Activated CD8-positive, alpha-beta memory T cell treated with anti-CD3 and anti-CD28 coated beads, Interleukin-2, amount 50 U/mL, for 48 hours (primary cell): ENCODE measurements at regions not wholly inside any gene's neighbourhood (a gene's known extent, or its start where the extent isn't known, plus 50 kb on each side); places are given as distances from the start of the nearest gene placed in this dataset.

Source experiments
- DNase-seq: peaks from one replicate; pipeline ENCODE4 v3.0.0-alpha.2; 2020

DNA sequence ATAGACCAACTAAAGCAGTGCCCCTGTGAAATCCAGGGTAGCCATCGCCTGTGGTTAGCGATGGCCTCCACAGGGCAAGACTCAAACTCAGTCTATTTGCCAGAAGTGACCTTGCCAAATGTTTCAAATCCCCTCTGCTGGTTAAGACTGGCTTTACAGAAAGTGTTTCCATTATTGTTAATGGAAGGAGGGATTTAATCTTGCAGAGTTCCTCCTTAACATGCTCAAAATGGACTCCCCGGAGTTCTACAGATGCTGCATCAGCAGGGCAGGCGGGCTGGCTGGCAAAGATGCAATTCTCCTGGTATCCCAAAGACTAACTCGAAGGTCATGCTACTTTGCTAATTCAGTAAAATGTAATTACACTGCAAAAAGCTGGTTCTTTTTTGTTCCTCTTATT, 313.0 kb upstream of the SLC7A11 start:
- no peak for DNase-seq

DNA sequence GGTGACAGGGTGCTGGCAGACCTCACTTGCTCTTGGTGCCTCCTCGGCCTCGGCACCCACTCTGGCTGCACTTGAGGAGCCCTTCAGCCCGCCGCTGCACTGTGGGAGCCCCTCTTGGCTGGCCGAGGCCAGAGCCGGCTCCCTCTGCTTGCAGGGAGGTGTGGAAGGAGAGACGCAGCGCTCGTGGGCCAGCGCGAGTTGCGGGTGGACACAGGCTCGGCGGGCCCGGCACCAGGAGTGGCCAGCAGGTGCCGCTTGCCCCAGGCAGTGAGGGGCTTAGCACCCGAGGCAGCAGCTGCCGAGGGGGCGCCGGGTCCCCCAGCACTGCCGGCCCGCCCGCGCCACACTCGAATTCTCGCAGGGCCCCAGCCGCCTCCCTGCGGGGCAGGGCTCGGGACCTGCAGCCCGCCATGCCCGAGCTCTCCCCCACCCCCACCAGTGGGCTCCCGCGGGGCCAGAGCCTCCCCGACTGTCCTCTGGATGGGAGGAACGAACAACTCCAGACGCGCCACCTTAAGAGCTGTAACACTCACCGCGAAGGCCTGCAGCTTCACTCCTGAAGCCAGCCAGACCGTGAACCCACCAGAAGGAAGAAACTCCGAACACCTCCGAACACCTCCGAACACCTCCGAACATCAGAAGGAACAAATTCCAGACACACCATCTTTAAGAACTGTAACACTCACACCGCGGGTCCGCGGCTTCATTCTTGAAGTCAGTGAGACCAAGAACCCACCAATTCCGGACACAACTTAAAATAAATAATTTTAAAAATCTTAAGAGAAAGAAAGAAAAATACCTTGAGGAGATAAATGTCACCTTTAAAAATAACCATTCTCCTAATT, 311.1 kb upstream of the SLC7A11 start:
- DNase-seq = no peak

DNA sequence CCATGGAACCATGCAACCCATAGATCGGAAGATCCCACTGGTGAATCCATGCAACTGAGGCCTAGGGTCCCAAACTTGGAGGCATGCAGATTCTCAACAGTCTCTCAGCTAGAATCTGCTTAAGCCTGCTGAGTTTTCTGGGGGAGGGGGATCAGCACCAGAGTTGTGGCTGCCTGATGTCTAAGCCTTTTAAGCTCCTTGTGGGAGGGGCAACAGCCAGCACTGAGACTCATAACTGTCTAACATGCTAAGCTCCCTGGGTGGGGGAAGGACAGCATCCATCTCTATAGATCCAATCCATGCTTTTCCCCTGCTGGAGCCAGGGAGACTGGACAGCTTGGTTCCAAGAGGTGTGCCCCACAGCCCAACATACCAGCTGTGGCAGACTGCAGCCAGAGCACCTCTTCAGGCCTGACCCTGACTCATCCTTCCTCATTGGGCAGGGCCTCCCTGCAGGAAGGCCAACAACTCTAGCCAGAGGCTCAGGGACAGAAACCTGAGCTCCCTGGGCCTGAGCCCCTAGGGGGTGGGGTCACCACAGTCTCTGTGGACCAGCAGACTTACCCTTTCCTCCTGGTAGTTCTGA, 300.1 kb upstream of the SLC7A11 start:
- DNase-seq = no peak

DNA sequence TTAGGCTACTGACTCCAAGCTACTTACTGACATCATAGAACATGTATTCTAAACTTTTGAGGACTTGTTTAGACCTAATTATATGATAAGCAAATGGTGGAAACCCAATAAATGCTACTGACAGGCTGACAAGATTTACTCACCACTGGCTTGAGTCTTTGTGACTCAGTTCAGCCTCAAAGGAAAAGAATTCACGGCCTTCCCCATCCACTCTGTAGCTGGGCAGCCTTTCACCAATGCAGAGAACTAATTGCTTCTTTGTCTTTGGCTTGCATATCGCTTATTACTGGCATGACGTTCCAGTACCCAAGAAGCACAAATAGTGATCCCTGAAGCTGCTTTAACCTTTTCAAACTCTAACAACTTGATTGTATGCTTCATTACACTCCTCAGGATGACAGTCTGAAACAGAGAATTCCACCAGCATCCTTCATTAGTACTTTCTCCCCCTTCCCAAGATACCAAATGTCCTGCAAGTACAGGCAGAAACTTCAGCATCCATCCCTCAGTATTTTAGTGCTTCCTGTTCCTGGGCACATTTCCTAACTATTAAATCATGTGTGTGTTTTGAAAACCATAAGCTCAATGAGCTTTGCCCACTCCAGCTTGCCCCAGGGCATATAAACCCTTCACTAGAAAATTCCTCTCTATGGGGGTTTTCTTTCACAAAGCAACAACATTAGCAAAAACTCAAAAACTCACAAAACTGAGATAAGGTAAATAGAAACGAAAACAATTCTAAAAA, 298.1 kb upstream of the SLC7A11 start:
- no peak for DNase-seq

DNA sequence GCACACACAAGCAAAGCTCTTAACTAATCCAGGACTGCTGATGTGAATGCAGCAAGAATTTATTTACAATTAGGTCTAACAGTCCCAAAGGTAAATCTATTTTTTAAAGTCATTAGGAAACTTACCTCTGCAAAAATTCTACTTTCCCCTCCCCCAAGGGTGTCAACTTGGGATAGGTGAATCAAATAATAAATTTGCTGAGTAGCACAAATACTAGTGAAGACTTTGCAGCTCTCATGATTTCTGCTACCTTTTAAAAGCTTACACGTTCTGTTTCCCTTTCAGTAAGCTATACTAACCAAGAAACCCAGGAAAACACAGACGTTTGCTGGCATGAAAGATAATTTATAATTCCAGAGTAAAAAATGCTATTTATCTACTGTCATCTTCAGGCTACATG, 296.6 kb upstream of the SLC7A11 start:
- DNase-seq = no peak

DNA sequence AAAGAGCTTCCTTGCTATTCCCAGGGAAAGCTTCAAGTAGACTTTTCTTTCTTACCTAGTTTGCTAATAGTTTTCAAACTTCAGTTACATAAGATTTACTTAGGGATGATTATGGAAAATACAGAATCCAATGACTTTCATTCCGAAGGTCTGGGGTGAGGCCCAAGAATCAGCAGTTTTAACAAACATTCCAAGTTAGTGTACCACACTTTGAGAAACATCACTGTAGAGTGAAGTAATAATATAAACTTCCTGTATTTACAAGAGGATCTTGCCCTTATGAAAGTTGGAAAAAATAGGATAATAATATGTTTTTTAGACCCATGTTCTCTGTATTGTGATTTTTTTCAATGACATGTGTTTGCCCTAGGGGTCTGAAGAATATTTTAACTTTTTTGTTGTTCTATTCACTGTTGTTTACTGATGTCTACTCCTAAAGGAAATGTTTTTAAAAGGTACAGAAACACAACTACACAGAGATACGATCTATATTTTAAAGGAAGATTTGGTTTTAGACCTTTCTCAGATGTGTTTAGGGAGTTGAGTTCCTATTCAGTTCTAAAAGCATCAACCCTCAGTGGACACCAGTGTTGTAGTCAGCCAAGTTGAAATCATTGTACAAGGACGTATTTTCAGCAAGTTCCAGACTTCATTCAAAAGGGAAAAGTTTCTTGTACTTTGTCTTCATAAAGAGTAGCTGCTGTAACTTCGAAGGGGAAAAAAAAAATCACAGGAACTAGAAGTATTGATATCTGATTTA, 295.8 kb upstream of the SLC7A11 start:
- no peak for DNase-seq

DNA sequence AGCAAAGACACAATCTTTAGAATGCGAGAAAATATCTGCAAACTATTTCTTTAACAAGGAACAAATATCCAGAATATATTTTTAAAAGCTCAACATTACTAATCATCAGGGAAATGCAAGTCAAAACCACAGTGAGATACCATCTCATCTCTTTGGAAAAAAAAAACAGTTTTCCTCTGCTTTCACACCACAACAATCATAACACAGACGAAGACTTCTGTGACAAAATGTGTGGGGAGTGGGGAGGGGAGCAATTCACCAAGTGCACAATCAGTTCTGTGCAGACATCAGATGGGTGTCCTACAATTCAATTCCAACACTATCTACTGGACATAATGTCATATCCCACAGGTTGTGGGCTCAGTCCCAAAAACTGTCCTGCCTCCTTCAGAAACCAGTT, 293.2 kb upstream of the SLC7A11 start:
- no peak for DNase-seq

DNA sequence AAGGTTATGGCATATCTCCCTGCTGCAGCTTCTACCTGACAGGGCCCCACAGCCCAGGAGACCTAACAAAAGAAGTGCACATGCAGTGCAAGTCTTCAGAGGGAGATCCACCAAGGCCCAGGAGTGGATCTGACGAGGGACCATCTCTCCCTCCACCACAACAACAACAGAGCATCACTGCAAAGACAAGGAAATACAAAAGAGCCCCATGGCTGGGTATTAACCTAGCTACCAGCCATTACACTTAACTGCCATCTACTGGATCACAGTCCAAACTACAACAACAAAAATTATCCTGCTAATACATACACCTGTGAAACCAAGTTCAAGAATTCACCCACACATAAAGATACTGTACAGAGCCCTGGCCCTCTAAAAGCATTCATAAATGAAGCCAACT, 280.2 kb upstream of the SLC7A11 start:
- DNase-seq = no peak

DNA sequence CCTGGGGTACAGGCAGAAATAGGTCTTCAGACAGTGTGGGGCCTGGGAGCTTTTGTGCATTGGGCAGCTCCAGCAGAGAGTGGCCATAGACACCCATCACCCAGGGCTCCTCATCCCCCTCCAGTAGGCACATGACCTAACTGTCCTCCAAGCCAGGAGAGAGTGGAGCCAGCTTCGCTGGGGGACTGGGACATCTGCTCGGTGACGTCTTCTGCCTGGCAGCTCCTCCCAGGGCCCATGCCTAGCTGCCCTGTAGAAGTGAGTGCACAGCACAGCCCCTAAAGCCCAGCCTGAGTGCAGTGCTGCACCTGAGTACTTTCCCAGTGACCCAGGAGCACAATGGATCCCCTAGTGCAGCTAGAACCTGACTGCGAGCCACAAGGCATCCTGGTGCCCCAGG, 279.7 kb upstream of the SLC7A11 start:
- no peak for DNase-seq

DNA sequence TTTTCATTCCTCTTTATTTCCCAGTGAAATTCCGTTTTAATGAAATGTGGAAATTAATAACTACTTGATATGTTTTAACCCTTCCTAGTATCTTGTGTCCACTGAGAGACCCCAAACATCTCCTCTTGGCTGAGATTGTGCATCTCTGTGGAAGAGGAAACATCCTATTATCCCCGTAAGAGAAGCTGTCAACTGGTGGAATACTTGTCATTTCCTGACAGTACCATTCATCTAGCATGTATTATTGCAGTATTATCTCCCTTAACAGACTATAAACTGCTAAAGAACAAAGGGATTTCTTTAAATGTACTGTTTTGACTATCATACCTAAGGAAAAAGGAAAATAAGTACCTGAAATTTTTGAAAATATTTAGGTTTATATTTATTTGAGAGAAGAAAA, 277.3 kb upstream of the SLC7A11 start:
- no peak for DNase-seq

DNA sequence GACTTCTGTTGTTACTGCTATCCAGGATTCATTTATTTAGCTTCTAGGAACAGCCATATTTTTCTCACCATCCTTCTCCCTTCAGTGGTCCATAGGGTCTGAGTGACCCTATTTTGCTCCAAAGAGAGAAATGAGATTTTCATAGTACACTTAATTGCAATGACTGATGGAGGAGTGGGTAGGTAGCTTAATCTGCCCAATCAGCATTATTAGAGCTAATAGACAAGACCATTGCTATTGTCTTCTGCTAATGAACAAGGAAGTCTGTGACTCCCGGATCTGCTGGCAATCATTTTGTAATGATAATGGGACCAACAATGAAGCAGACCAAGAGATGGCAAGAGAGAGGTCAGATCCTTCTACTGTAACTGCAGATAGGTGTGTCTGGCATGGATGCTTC, 271.4 kb upstream of the SLC7A11 start:
- no peak for DNase-seq

DNA sequence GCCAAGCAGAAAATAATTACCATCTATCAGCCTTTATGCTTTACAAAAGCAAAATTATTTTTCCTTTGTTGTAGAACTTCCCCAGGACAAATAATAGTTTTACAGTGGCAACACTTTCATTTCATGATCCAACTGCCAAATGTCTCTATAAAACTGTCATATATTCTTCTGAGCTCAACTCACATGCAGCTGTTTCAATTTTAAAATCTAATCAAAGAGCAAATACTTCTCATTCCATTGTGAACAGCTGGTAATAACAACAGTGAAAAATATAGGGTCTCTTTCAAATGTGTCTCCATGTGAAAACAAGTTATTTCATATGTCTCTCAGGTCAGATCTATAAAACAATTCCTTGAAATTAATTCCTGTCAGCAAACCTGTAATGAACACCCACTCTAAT, 270.6 kb upstream of the SLC7A11 start:
- no peak for DNase-seq

DNA sequence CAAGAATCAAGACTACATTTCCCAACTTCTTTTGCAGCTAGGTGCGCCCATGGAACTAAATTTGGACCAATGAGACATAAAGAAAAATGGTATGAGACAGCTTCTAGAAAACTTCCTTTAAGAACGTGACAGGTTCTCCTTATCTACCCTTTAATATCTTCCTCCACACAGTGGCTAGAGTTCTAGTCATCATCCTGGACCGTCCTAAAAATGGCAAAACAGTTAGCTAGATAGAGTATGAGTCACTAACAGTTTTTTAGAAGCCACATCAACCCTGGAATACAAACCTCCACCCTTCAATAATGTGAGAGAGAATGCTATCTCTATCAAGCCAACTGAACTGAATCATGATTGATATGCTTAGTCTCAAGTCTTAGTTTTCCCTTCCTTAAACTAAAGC, 267.9 kb upstream of the SLC7A11 start:
- no peak for DNase-seq

DNA sequence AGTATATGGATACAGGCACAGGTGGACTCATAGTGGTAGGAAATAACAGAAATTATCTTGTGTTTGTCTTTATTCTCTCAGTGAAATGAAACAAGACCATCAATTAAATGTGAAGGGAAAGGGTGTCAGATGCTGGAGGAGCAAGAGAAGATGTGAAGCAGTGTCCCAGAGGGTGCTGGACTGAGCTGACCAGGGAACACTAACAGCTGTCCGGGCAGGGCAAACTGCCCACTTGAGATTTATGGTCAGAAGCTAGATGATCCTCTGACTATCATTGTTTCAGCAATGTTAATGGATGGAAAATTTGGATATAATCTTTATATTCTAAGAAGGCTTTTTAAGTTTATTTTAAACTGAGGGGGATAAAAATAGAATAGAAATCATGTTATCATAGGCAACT, 267.2 kb upstream of the SLC7A11 start:
- DNase-seq = no peak

DNA sequence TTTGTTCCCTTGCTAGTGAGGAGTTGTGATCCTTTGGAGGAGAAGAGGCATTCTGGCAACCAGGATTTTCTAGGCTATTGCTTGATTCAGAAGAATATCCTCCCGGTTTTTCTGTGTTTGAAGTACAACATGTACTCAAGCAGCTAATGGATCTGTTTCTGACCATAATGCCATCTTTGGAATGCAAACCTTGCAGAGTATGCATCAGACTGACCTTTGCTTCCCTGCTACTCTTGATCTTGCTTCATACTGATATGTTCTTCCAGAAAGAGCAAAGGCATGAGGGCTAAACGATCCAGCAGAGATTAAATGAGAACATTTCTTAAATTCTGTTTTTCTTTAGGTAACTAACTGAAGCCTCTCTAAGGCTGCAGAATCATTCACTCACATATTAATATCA, 265.4 kb upstream of the SLC7A11 start:
- DNase-seq = no peak

DNA sequence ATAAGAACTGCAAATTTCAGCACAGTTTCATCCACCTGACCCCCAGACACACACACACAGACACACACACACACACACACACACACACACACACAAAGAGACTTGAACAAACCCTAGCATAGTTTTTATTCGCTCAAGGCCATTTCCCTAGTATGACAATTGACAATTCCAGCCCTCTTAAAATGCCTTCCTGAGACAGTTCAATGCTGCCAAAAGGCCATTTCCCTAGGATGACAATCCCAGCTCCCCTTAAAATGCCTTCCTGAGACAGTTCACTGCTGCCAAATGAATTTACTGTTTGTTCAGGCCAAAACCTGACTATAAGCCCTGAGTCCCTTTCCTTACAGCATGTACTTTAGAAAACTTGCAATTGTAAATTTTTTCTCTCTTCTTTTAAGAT, 259.5 kb upstream of the SLC7A11 start:
- DNase-seq = no peak

DNA sequence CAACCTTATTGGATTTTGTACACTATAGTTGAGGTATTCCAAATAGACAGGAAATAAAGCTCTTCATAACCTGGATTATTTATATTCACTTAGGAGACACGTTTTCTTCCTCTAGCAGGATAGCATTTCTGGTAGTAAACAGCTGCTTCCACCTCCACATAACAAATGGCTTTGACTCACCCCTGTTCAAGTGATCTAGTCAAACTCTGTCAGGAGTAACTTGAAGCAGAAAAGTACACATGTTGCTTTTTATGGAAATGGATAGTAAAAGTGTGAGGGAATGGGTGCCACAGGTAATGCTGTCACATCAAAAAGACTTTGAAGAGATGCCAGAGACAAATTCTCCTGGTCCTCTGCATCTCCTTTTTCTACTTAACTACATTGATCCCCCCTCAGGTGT, 258.7 kb upstream of the SLC7A11 start:
- no peak for DNase-seq

DNA sequence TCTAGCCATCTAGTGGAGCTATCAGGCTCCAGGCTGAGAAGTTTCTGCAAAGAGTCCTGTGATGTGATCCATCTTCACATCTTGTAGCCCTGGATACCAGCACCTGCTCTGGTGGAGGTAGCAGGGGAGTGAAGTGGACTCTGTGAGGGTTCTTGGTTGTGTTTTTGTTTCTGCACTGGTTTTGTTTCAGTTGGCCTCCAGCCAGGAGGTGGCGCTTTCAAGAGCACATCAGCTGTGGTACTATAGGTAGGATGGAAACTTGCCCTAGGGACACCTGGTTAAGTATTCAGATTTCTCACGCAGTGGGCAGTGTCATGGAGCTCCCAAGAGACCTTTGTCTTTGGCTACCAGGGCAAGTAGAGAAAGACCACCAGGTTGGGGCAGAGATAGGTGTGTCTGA, 257.5 kb upstream of the SLC7A11 start:
- DNase-seq = no peak

DNA sequence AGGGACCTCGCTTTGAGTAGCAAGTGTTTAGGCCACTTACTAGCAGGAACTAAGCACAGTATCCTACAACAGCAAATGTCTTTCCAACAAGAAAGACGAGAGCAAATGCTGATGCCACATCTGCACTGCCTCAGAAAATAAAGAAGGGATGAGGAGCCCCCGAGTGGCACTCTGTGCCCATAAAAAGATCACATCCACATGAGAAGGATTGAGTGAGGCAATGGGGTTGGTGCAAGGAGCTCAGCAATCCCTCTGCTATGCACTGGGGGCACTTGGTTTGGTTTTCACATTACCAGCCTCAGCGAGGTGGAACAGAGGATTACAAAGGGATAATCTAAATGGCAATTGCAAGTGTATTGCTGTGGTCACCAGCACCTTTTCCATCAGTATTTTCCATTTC, 252.8 kb upstream of the SLC7A11 start:
- DNase-seq = no peak

DNA sequence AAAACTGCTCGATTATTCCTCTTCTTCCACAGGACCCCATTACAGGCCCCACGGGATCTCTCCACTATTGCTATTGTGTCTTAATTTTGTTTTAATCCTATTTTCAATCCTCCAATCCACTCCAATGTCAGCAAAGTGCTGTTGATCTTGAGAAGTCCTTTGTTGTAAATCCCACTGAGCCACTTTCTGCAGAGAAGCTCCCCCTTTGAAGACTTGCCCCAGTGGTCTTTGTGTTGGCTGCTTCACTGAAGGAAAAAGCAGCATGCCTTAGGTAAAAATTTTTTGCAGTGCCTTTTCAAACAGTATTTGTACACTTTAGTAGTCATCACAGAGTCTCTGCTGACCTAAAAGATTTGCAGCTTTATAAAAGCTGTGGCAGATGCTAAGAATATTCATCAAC, 252.0 kb upstream of the SLC7A11 start:
- no peak for DNase-seq

DNA sequence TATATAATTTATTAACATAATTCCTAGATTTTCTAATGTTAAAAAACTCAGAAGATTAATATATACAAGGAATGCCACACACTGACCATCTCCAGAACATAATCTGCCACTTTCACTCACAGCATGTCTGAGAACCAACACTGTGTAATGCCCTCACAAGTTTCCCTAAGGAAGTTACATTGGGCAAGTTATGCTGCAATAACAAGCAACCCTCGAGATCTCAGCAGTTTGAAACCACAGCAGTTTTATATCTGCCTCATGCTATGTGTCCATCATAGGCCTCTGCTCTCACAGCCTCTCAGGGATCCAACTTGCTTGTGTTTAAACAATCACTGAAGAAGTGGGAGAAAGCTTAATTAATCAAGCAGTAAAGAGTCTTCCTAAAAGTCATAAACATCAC, 250.0 kb upstream of the SLC7A11 start:
- no peak for DNase-seq

DNA sequence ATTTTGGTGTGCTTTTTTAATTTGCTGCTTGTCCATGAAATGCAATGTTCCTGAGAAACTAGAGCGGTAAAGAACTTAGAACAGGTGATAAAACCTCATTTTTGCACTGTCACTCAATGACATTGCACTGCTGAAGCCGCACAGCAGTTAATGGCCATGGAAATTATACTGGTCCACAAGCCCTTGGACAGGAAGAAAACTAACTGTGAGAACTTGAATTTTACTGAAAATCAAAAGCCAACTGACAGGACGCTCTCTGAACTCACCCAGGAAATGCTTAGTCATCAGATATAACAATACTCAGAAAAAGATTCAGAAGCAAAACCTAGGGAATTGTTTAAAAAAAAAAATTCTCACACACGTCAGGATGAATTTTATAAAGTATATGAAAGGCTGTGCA, 246.4 kb upstream of the SLC7A11 start:
- no peak for DNase-seq

DNA sequence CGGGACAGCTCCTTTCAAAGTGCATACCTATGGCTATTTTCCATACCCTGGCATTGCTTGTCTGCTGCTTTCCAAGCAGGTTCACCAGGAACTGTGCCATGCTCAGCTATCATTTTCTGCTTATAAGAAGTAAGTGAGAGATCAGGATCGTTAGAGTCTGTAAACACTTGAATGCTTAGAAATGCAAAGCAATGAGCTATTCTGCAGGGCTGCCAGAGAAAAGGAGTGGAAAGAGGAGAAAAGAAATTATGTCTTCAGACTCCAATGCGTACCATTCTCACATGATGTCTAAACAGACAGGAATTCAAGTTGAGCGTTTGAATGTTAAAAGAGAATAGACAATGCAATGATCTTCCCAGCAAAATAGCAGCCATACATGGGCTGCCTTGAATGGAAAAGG, 245.5 kb upstream of the SLC7A11 start:
- no peak for DNase-seq

DNA sequence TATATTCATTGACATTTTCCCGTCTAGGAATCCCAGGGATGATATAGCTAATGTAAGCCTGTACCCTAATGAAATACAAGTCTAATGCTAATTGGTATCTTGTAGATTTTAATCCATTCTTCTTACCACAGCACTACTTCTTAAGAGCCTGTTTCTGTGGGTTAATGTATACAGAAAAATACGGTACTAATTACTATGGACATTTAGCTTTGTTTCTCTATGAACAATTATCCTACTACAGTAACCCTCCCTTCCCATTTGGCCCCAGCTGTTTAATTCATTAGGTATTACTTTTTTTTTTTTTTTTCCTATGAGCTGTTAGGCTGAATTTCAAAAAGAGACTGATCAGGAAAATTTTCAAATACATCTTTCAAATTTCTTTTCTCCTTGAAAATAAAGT, 245.1 kb upstream of the SLC7A11 start:
- DNase-seq = no peak
